ENCODE measurements at regions not wholly inside any gene's neighbourhood (a gene's known extent, or its start where the extent isn't known, plus 50 kb on each side); places are given as distances from the start of the nearest gene placed in this dataset.

DNA sequence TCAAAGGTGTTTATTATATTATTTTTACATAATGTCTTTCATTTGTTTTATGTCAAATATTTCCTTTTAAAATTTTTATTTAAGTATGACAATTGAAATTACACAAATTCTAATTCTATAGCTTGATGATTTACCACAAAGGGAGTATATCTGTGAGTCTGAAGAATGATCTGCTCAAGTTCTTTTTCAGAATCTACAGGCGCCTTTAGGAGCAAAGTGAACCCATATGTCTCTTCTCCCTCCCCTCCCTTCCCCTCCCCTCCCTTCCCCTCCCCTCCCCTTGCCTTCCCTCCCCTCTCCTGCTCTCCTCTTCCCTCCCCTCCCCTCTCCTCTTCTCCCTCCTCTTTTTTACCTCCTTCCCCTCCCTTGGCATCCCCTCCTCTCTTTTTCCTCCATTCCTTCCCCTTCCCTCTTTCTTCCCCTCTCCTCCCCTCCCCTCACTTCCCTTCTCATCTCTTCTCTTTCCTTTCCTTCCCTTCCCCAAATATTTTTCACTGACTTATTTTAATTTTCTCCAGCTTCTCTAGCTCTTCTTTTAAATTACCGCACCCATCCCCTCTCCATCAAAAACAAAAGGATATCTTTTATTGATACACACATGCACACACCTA lies 495.3 kb upstream of the PIK3R1 start:
- intact Hi-C loops (cut with DNase I), result no loop called here
- Histone ChIP-seq H3K4me3 (no peak overlapping the region), H3K36me3 (no peaks in the 10 kb centered on the region), H3K9ac (ENCODE audit: low read depth in 2 of 2, low read length in 2 of 2) (no peak overlapping the region), H3K27ac (no peak overlapping the region), H3K4me1 (no peaks in the 10 kb centered on the region), H3K9me3 (no peaks in the 10 kb centered on the region), H3K27me3 (no peaks in the 10 kb centered on the region)
- TF ChIP-seq, protein P1, sequence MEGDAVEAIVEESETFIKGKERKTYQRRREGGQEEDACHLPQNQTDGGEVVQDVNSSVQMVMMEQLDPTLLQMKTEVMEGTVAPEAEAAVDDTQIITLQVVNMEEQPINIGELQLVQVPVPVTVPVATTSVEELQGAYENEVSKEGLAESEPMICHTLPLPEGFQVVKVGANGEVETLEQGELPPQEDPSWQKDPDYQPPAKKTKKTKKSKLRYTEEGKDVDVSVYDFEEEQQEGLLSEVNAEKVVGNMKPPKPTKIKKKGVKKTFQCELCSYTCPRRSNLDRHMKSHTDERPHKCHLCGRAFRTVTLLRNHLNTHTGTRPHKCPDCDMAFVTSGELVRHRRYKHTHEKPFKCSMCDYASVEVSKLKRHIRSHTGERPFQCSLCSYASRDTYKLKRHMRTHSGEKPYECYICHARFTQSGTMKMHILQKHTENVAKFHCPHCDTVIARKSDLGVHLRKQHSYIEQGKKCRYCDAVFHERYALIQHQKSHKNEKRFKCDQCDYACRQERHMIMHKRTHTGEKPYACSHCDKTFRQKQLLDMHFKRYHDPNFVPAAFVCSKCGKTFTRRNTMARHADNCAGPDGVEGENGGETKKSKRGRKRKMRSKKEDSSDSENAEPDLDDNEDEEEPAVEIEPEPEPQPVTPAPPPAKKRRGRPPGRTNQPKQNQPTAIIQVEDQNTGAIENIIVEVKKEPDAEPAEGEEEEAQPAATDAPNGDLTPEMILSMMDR (IDR thresholded peaks at IDR 0.05), result no peak
- DNase-seq, result no peak

DNA sequence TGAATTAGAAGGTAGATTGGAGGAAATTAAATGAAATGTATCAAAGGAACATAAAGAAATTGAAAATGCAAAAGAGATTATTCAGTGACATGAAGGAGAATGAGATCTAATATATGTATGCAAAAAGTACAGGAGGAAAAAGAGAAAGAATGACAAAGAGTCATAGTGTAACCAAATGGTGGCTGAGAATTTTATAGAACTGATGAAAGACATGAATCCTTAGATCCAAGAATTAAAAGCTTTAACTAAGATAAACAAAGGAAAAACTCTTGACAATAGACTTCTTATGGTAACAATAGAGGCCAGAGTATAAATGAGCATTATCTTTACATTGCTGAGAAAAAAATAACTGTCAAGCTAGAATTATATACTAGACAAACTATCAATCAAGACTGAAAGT lies 505.4 kb upstream of the CD180 start:
- Histone ChIP-seq H3K4me3 (no peak overlapping the region), H3K36me3 (no peaks in the 10 kb centered on the region), H3K27ac (no peak overlapping the region), H3K9ac (ENCODE audit: low read depth in 2 of 2, low read length in 2 of 2) (no peak overlapping the region), H3K27me3 (no peaks in the 10 kb centered on the region), H3K9me3 (no peaks in the 10 kb centered on the region), H3K4me1 (no peaks in the 10 kb centered on the region)
- TF ChIP-seq, protein P1 (IDR thresholded peaks at IDR 0.05), result no peak
- DNase-seq, result no peak
- intact Hi-C loops (cut with DNase I), result no loop called here

DNA sequence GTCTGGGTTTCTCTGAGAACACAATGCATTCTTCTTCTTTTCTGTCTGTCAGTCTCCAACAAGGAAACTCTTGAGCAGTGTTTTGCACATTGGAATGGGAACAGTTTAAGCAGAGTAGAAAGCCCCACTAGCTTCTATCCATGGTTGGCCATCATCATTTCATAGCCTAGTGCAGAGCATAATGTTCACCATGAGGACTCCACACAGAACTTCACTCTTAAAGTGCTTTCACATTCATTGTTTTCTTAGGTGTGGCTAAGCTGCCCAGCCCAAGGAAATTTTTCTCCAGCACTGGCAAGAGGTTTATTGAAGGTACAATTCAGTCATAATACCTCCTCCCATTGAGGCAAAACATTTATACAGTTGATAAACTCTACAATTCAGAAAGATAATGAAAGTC lies 503.0 kb upstream of the CD180 start:
- no peaks in the 10 kb centered on the region for H3K27me3 ChIP-seq
- TF ChIP-seq, protein P1 (IDR thresholded peaks at IDR 0.05), result no peak
- no peak for DNase-seq
- no peak overlapping the region for H3K9ac ChIP-seq (ENCODE audit: low read depth in 2 of 2, low read length in 2 of 2)
- H3K36me3 ChIP-seq, result no peaks in the 10 kb centered on the region
- no peaks in the 10 kb centered on the region for H3K4me1 ChIP-seq
- H3K4me3 ChIP-seq, result no peak overlapping the region
- intact Hi-C loops (cut with DNase I), result no loop called here
- no peaks in the 10 kb centered on the region for H3K9me3 ChIP-seq
- H3K27ac ChIP-seq, result no peak overlapping the region

DNA sequence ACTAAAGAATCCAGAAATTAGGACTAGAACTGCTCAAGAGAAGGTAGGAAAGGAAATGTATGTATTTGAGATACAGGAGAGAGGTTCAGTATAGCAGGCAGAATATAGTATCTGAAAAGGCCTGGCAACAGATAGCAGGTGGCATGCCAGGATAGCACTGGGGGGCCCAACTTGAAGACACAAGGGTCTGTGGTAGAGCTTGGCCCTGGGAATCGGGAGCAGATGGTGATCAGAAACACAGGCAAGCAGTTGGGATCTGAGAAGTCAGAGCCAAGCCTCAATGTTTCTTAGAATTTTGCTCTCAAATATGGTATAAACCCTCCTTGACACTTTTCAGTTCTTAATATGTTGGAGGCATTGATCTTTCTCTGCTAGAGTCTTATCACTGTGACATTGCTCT lies 499.8 kb upstream of the CD180 start:
- intact Hi-C loops (cut with DNase I), result no loop called here
- no peak for DNase-seq
- H3K27ac ChIP-seq, result no peak overlapping the region
- no peaks in the 10 kb centered on the region for H3K27me3 ChIP-seq
- H3K4me1 ChIP-seq, result no peaks in the 10 kb centered on the region
- H3K4me3 ChIP-seq, result no peak overlapping the region
- H3K9ac ChIP-seq (ENCODE audit: low read depth in 2 of 2, low read length in 2 of 2), result no peak overlapping the region
- TF ChIP-seq, protein P1 (IDR thresholded peaks at IDR 0.05), result no peak
- no peaks in the 10 kb centered on the region for H3K36me3 ChIP-seq
- H3K9me3 ChIP-seq, result no peaks in the 10 kb centered on the region

DNA sequence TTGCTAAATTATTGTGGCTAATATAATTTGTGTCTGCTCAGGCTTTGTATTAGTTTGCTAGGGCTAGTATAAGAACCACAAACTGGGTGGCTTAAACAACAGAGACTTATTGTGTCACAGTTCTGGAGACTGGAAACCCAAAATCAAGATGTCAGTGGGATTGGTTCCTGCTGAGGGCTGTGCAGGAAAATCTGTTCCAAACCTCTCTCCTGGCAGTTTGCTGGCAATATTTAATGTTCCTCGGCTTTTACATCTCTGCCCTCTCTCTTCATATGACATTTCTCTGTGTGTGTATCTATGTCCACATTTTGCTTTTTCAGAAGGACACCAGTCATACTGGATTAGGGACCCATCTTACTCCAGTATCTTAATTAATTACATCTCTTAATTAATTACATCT lies 498.8 kb upstream of the CD180 start:
- Histone ChIP-seq H3K36me3 (no peaks in the 10 kb centered on the region), H3K27ac (no peak overlapping the region), H3K9me3 (no peaks in the 10 kb centered on the region), H3K27me3 (no peaks in the 10 kb centered on the region), H3K9ac (ENCODE audit: low read depth in 2 of 2, low read length in 2 of 2) (no peak overlapping the region), H3K4me3 (no peak overlapping the region), H3K4me1 (no peaks in the 10 kb centered on the region)
- TF ChIP-seq, protein P1 (IDR thresholded peaks at IDR 0.05), result no peak
- no peak for DNase-seq
- intact Hi-C loops (cut with DNase I), result no loop called here
